ENCODE measurements at regions not wholly inside any gene's neighbourhood (a gene's known extent, or its start where the extent isn't known, plus 50 kb on each side); places are given as distances from the start of the nearest gene placed in this dataset.

GRCh38 chr2:145416640-145417039 is 896.7 kb upstream of the ZEB2 start:
- TF ChIP-seq, protein P1, sequence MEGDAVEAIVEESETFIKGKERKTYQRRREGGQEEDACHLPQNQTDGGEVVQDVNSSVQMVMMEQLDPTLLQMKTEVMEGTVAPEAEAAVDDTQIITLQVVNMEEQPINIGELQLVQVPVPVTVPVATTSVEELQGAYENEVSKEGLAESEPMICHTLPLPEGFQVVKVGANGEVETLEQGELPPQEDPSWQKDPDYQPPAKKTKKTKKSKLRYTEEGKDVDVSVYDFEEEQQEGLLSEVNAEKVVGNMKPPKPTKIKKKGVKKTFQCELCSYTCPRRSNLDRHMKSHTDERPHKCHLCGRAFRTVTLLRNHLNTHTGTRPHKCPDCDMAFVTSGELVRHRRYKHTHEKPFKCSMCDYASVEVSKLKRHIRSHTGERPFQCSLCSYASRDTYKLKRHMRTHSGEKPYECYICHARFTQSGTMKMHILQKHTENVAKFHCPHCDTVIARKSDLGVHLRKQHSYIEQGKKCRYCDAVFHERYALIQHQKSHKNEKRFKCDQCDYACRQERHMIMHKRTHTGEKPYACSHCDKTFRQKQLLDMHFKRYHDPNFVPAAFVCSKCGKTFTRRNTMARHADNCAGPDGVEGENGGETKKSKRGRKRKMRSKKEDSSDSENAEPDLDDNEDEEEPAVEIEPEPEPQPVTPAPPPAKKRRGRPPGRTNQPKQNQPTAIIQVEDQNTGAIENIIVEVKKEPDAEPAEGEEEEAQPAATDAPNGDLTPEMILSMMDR (IDR thresholded peaks at IDR 0.05) = no peak
- TF ChIP-seq POLR2A (IDR thresholded peaks at IDR 0.05) = no peak

All from uterus (tissue), 2 donors.